GM12872 (cell line): ENCODE measurements at regions not wholly inside any gene's neighbourhood (a gene's known extent, or its start where the extent isn't known, plus 50 kb on each side); places are given as distances from the start of the nearest gene placed in this dataset.

Experiments
- TF ChIP-seq, protein P1 (sequence below): IDR thresholded peaks from 3 replicates; pipeline ENCODE4 v1.5.1; 2011; ENCODE audit warnings: low read depth, mild to moderate bottlenecking, low read length, moderate library complexity; ENCODE audit not compliant: insufficient read depth

DNA sequence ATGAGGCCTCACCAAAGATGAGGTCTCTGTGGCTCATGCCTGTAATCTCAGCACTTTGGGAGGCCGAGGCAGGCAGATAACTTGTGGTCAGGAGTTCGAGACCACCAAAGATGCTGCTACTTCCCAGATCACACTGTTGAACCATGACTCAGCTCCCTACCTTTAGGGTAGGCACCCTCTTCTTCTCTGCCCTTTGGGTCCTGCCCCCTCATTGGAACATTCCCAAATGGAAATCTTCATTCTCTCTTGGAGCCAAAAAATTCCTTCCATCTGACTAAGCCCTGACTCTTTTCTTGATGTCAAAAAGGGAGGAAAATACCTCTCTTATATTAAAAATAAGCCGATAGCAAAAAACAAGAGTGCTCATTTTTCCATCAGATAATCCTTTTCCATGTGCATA, 183.5 kb downstream of the PAX3 start:
- TF ChIP-seq, protein P1, sequence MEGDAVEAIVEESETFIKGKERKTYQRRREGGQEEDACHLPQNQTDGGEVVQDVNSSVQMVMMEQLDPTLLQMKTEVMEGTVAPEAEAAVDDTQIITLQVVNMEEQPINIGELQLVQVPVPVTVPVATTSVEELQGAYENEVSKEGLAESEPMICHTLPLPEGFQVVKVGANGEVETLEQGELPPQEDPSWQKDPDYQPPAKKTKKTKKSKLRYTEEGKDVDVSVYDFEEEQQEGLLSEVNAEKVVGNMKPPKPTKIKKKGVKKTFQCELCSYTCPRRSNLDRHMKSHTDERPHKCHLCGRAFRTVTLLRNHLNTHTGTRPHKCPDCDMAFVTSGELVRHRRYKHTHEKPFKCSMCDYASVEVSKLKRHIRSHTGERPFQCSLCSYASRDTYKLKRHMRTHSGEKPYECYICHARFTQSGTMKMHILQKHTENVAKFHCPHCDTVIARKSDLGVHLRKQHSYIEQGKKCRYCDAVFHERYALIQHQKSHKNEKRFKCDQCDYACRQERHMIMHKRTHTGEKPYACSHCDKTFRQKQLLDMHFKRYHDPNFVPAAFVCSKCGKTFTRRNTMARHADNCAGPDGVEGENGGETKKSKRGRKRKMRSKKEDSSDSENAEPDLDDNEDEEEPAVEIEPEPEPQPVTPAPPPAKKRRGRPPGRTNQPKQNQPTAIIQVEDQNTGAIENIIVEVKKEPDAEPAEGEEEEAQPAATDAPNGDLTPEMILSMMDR, result no peak

DNA sequence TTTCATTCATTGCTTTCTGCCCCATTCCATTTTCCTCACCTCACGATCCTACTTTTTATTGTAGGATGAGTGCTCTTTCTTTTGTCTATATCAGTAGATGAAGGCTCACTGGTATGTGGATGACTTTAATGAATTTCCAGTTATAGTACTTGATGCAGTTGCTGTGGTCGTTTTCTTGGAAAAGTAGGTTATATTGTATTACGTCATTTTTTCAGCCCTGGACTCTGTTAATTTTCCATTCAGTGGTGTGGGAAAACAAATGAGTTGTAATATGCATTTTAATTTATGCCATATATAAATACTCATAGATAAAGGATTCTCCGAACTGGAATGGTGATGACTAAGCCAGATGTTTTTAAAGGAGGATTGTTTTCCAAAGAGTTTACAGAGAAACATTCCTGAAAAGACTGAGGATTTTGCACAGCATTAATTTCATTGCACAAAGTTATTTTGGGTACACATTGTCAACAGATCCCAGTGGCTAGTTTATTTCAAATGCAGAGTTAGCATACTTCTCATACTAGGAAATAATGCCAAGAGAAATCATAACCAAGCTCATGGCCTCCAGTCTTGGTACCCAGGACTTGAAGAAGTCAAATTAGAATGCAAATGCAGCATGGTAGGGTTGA, 189.7 kb downstream of the PAX3 start:
- TF ChIP-seq, protein P1, result no peak

DNA sequence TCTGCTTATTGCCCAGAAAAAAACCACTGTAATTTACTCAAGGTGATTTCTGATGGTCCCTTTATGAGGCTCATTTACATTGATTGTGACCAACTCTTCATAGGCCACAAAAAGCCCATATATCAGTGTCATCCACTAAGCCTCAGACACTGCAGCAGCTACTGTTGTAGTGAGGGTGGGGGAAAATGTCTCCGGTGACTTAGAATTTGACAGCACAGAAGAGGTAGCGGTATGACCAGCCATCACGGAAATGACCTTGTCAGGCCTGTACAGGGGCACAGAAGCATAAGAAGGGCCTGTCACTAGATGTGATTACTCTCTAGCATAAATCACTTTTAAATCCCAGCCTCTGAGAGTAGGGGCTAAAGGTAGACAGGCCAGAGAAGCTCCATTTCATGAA, 190.3 kb downstream of the PAX3 start:
- TF ChIP-seq, protein P1, result no peak

DNA sequence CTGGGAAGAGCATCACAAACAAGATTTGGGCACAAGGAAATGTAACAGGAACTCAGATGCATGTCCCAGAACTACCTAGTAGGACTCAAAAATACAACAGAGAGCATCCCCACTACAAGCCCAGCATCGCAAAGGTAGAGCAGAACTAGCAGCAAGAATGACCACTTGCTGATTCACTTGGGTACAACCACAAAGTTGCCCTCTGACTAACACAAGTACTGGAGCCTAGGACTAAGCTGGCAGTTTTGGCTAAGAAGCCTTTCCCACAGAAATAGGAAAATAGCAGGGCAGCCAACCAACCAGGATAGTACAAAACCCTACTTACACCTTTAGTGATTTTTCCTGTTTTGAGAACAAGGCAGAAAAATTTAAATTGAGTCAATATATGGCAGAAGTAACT, 193.8 kb downstream of the PAX3 start:
- TF ChIP-seq, protein P1, result no peak

DNA sequence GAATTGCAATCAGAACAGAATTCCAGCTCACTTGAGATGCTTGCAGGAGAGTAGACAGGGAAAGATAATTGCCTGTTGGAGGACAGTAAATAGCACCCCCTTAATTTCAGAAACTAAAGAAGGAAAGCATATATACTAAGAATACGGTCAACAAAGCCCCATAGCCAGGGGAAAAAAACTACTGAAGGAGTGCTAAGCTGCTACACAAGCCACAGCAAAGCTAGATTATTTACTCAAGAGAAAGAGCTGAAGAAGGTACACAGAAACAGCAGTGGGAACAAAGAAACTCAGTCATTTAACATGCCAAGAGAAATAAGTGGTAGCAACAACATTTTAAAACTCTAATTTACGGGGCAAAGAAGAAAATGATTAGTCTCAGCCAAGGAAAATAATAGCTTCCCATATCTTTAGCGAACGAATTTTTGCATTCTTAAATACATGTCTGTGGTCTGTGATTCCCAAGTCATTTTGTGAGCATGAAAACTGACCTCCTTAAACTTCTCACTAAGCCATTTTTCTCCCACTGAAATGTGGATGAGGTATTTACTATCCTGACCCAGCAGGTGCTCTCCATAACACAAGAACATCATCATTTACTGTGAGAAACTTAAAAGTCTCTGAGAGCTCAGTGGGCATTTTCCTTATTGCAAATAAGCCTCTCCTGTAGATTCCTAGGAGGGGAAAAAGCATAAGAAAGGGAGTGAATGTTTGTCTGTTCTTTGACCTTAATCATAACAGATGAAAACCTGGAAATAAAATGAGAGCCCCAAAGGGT, 196.0 kb downstream of the PAX3 start:
- TF ChIP-seq, protein P1, result no peak

DNA sequence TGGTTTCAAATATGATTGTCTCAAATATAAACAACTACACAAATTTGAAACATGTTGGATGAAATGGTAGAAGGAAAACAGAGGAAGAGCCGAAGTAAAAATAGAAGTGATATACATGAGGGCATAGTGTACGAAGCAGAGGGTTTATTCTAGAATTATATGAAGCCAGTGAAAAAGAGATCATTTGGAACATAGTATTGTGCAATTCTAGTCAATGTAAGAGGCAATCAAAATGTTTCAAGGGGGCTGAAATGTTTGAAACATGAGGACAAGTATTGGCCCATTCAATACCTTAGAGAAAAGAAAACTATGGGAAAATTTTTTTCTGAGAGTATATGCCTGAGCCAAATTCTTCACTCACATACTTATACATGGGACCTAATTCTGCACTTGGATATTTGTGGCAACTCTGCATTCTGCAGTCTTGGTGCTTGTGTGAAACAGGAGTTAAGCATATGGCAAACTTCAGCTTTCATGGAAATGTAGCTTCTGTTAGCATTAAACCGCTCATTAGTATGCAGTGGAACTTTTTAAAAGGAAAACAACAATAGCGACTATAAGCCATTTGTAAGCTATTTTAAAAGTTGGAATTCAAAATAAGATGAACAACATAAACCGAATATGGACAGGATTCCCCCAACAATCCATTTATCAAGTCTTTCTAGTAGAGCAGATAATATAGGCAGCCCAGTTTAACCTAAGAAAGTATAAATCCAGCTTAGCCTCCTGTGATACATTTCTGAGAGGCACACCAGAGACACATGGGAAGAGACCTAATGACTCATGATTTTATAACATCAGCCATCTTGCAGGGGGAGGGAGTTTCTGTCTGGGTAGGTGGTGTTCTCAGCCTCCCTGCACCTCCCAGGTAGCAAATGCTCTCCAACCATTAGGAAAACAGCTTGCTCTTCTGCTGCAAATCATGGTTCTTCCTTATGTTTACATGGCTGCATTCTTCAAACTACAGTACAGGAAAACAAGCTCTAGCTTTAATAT, 197.8 kb downstream of the PAX3 start:
- TF ChIP-seq, protein P1, result no peak

DNA sequence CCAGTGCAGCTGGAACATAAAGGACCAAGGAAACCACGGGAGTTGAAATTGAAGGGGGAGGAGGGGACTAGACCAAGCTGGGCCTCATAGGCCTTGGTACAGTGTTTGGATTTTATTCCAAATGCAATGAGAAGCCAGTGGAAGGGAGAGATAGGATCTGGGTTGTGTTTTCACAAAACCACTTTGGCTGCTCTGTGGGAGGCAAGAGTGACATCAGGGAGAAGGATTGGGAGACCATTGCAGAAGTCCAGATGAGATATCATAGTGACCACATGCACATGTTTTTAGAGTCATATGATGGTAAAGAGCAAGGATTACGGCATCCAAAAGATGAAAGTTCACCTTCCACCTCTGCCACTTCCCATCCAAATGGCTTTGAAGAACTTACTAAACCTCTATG, 210.2 kb downstream of the PAX3 start:
- TF ChIP-seq, protein P1, result no peak
